Brain microvascular endothelial cell (primary cell): ENCODE measurements at regions not wholly inside any gene's neighbourhood (a gene's known extent, or its start where the extent isn't known, plus 50 kb on each side); places are given as distances from the start of the nearest gene placed in this dataset.

Experiments used
- DNase-seq: peaks from one replicate; pipeline ENCODE4 v3.0.0-alpha.2; 2020
- H3K27ac ChIP-seq: fragments of 250-450 bp; sonication (Bioruptor Pico); 2 replicates; pipeline ENCODE4 v1.5.1; 2020; ENCODE audit warnings: mild to moderate bottlenecking, moderate library complexity
- H3K27me3 ChIP-seq: fragments of 250-450 bp; sonication (Bioruptor Pico); replicated peaks from 2 replicates; pipeline ENCODE4 v1.5.1; 2020; ENCODE audit warnings: mild to moderate bottlenecking
- H3K36me3 ChIP-seq: fragments of 250-450 bp; sonication (Bioruptor Pico); replicated peaks from 2 replicates; pipeline ENCODE4 v1.5.1; 2020; ENCODE audit warnings: mild to moderate bottlenecking
- H3K4me3 ChIP-seq: 2 replicates; pipeline ENCODE4 v1.5.1; 2011; ENCODE audit warnings: low read depth, mild to moderate bottlenecking, control low read depth, low read length, moderate library complexity
- in situ Hi-C: cut with HindIII; loops from 2 replicates; pipeline ENCODE4 v1.10.0; 2017; ENCODE audit warnings: low sequenced_read_pairs, low pct_ligation_motif_present
- TF ChIP-seq, protein P1 (sequence below): IDR thresholded peaks from 2 replicates; pipeline ENCODE4 v1.5.1; 2011; ENCODE audit warnings: low read depth, mild to moderate bottlenecking, moderate library complexity, low read length, control low read depth, inconsistent platforms; ENCODE audit errors: missing control alignments

DNA sequence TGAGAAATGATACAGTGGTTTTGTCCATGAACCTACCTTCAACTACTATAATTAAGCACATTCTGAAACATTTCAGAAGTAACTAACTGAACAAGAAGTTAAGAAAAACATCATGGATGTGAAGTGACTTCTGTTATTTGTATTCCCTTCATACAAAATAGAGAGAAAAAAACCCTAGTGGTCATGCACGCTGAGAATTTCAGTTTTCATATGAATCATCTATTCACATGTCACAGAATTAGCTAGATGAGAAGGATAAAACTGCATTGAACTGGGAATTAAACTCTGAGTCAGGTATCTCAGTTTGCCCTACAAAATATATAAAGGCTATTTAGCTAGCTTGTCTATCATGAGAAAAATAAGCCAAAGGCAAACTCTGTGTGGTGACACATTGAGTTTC lies 451.8 kb upstream of the FTMT start:
- H3K27ac ChIP-seq = no peak overlapping the region
- no peak for DNase-seq
- TF ChIP-seq, protein P1, sequence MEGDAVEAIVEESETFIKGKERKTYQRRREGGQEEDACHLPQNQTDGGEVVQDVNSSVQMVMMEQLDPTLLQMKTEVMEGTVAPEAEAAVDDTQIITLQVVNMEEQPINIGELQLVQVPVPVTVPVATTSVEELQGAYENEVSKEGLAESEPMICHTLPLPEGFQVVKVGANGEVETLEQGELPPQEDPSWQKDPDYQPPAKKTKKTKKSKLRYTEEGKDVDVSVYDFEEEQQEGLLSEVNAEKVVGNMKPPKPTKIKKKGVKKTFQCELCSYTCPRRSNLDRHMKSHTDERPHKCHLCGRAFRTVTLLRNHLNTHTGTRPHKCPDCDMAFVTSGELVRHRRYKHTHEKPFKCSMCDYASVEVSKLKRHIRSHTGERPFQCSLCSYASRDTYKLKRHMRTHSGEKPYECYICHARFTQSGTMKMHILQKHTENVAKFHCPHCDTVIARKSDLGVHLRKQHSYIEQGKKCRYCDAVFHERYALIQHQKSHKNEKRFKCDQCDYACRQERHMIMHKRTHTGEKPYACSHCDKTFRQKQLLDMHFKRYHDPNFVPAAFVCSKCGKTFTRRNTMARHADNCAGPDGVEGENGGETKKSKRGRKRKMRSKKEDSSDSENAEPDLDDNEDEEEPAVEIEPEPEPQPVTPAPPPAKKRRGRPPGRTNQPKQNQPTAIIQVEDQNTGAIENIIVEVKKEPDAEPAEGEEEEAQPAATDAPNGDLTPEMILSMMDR = no peak
- no peaks in the 10 kb centered on the region for H3K36me3 ChIP-seq
- H3K27me3 ChIP-seq = no peaks in the 10 kb centered on the region
- in situ Hi-C loops = no loop called here
- no peak overlapping the region for H3K4me3 ChIP-seq

DNA sequence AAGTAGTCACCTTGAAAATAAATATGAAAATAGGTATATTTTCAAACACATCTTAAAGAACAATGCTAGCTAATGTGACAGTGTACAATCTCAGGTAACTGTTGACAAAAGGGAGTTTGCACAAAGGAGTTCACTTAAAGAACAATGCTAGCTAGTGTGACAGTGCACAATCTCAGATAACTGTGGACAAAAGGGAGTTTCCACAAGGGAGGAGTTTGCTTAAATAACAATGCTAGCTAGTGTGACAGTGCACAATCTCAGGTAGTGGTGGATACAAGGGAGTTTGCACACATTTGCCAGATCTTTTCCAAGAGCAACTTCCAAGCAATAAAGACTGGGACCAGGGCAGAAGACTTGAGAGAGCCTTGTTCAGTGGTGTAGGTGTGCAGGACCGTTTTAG lies 442.9 kb upstream of the FTMT start:
- Histone ChIP-seq H3K27me3 (no peaks in the 10 kb centered on the region), H3K36me3 (no peaks in the 10 kb centered on the region), H3K4me3 (no peak overlapping the region), H3K27ac (no peak overlapping the region)
- DNase-seq = no peak
- TF ChIP-seq, protein P1 = no peak
- in situ Hi-C loops = no loop called here

DNA sequence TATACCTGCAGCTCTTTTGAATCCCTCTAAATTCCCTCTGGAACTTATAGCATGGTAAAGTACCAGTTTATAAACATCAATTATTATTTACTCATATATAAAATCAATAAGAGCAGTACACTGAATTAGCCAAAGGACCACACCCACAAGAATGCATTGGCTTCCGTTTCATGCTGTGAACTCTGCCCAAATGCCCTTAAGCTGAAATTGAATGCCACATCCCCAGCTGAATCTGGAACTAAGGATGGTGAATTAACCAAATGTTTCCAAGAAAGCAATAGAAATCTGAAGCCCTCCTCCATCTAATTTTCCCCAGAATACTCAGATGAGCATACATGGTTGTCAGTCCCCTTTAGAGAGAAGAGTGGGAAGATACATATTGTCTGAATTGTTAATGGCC lies 436.4 kb upstream of the FTMT start:
- in situ Hi-C loops = no loop called here
- Histone ChIP-seq H3K27ac (no peak overlapping the region), H3K36me3 (no peaks in the 10 kb centered on the region), H3K27me3 (no peaks in the 10 kb centered on the region), H3K4me3 (no peak overlapping the region)
- DNase-seq = no peak
- TF ChIP-seq, protein P1 = no peak

DNA sequence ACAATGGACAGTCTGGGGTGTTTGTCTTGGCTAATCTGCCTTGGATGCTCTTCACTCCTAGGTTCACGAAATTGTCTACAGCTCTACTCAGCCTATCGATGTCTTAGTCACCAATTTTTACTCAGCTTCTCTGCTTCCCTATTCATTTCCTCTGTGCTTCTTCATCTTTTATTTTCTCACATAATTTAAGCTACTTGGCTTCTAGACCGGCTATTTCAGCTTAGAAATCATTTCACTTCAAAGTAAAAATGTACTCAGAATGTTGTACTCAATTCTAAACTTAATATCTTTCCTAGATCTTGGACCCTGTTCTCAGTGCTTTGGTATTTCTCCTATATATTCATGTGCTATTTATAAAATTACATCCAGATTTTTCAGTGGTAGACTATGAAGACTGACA lies 430.0 kb upstream of the FTMT start:
- in situ Hi-C loops = no loop called here
- TF ChIP-seq, protein P1 = no peak
- H3K36me3 ChIP-seq = no peaks in the 10 kb centered on the region

DNA sequence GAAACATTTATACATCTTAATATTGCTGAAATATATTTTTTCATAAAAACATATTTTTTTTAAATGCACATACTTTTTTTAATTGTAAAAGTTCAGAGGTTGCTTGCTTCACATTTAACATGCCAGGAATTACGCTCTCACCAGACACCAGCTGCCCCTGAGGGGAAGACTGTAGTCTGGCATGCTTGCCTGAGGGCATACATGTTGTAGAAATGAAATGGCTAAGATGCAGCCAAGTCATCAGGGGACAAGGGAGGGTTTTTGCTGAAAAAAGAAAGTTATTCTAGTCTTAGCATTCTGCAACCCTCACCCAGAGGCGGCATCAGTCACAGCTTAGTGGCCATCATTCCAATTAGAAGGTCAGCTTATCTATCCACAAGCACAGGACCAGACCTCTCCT lies 426.7 kb upstream of the FTMT start:
- H3K36me3 ChIP-seq = no peaks in the 10 kb centered on the region
- in situ Hi-C loops = no loop called here
- no peak for DNase-seq
- TF ChIP-seq, protein P1 = no peak
- no peak overlapping the region for H3K27ac ChIP-seq
- H3K4me3 ChIP-seq = no peak overlapping the region
- no peaks in the 10 kb centered on the region for H3K27me3 ChIP-seq

More for the DNA sequence above, 430.0 kb upstream of the FTMT start:
- Histone ChIP-seq H3K4me3 (no peak overlapping the region), H3K27ac (no peak overlapping the region), H3K27me3 (no peaks in the 10 kb centered on the region)
- DNase-seq = no peak

DNA sequence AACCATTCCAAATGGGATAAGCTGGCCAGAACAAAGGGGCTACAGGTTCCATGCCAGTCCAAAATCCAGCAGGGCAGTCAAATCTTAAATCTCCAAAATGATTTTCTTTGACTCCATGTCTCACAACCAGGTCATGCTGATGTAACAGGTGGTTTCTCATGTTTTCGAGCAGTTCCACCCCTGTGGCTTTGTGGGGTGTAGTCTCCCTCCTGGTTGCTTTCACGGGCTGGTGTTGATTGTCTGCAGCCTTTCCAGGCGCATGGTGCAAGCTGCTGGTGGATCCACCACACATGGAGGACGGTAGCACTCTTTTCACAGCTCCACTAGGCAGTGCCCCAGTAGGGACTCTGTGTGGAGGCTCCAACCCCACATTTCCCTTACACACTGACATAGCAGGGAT lies 425.5 kb upstream of the FTMT start:
- Histone ChIP-seq H3K27ac (no peak overlapping the region), H3K4me3 (no peak overlapping the region), H3K27me3 (no peaks in the 10 kb centered on the region), H3K36me3 (no peaks in the 10 kb centered on the region)
- TF ChIP-seq, protein P1 = no peak
- no peak for DNase-seq
- in situ Hi-C loops = no loop called here
